Breast epithelium (tissue), 4 donors: ENCODE measurements at regions not wholly inside any gene's neighbourhood (a gene's known extent, or its start where the extent isn't known, plus 50 kb on each side); places are given as distances from the start of the nearest gene placed in this dataset.

Source experiments
- DNase-seq, 2 donors: peaks; one replicate each; pipeline ENCODE4 v3.0.0-alpha.2; 2019; ENCODE audit warnings: low spot score in 2 of 2
- H3K27ac ChIP-seq, 2 donors: fragments of 200-600 bp; sonication (generic) in 1 of 2; one replicate each; pipeline ENCODE4 v1.5.1; 2016 to 2019; ENCODE audit warnings: mild to moderate bottlenecking in 1 of 2
- H3K27me3 ChIP-seq, 2 donors: fragments of 200-600 bp; sonication (generic) in 1 of 2; one replicate each; pipeline versions ENCODE4 v1.5.1 to v1.6.0; 2017 to 2019; ENCODE audit warnings: control low read depth in 1 of 2, mild to moderate bottlenecking in 1 of 2
- H3K36me3 ChIP-seq: fragments of 200-600 bp; one replicate; pipeline ENCODE4 v1.5.1; 2019
- H3K4me1 ChIP-seq, 2 donors: fragments of 200-600 bp; sonication (generic); one replicate each; pipeline ENCODE4 v1.5.1; 2016 to 2019; ENCODE audit warnings: control low read depth in 1 of 2
- H3K4me3 ChIP-seq, 3 donors: fragments of 200-600 bp; sonication (generic); 1 replicate in 2 of 3; 2 replicates in 1 of 3; pipeline ENCODE4 v1.5.1; 2016 to 2019; ENCODE audit warnings: mild to moderate bottlenecking in 3 of 3, moderate library complexity in 2 of 3
- H3K9me3 ChIP-seq, 2 donors: fragments of 200-600 bp; sonication (generic) in 1 of 2; one replicate each; pipeline ENCODE4 v1.5.1; 2016 to 2019; ENCODE audit warnings: control low read depth in 1 of 2
- CTCF ChIP-seq, 3 donors: fragments of 450-650 bp; IDR thresholded peaks; one replicate each; pipeline ENCODE4 v1.5.1; 2016 to 2017; ENCODE audit warnings: antibody characterized with exemption in 3 of 3, mild to moderate bottlenecking in 3 of 3, moderate library complexity in 3 of 3
- POLR2A ChIP-seq: fragments of 450-650 bp; IDR thresholded peaks from one replicate; pipeline ENCODE4 v1.6.1; 2016; ENCODE audit warnings: antibody characterized with exemption, mild to moderate bottlenecking, moderate library complexity
- POLR2AphosphoS5 ChIP-seq, 3 donors: sonication (generic); formaldehyde crosslinking; IDR thresholded peaks; one replicate each; pipeline ENCODE4 v1.6.1; 2017; ENCODE audit warnings: antibody characterized with exemption in 3 of 3
- intact Hi-C: fragments of 100-400 bp; cut with DNase I; formaldehyde crosslinking; loops from one replicate; pipeline ENCODE4 v1.15.1; 2023; ENCODE audit warnings: low total_unique reads

GRCh38 chr5:4108690-4109089 is 513.1 kb downstream of the IRX1 start:
- intact Hi-C loops: no loop called here
- TF ChIP-seq CTCF (IDR thresholded peaks at IDR 0.05) (no peak), POLR2AphosphoS5 (IDR thresholded peaks at IDR 0.05) (no peak), POLR2A (no peak)
- H3K27me3 ChIP-seq: no peaks in the 10 kb centered on the region
- no peaks in the 10 kb centered on the region for H3K36me3 ChIP-seq
- no peak overlapping the region for H3K27ac ChIP-seq
- DNase-seq: no peak
- no peak overlapping the region for H3K4me3 ChIP-seq
- no peaks in the 10 kb centered on the region for H3K9me3 ChIP-seq
- H3K4me1 ChIP-seq: no peaks in the 10 kb centered on the region

GRCh38 chr5:4113426-4113825 is 517.8 kb downstream of the IRX1 start:
- Histone ChIP-seq H3K9me3 (no peaks in the 10 kb centered on the region), H3K36me3 (no peaks in the 10 kb centered on the region), H3K4me1 (no peaks in the 10 kb centered on the region), H3K27ac (no peak overlapping the region), H3K4me3 (no peak overlapping the region), H3K27me3 (no peaks in the 10 kb centered on the region)
- DNase-seq: no peak
- intact Hi-C loops: no loop called here
- TF ChIP-seq POLR2A: no peak

DNA sequence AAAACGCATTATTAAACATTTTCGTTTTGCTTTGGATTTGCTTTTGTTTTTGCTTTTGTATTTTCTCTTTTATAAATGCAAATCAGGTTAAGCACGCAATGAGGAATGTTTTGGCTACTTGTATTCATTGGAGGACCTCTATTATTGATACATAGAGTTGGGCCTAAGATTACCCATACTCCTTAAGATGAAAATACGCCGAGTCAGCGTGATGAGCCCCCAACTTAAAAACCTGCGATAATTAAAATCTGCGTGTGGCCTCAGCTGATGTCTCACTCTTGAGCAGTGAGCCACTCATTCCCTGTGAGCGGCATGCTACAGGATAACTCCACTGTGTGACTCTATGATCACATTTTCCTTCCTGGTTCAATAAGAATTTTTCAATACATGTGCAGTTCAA is 518.3 kb downstream of the IRX1 start:
- no peak for DNase-seq
- no peak for TF ChIP-seq CTCF (IDR thresholded peaks at IDR 0.05)
- TF ChIP-seq POLR2AphosphoS5 (IDR thresholded peaks at IDR 0.05): no peak
- TF ChIP-seq POLR2A: no peak
- intact Hi-C loops: no loop called here

GRCh38 chr5:4114452-4114851 is 518.8 kb downstream of the IRX1 start:
- H3K27ac ChIP-seq: no peak overlapping the region
- DNase-seq: no peak
- intact Hi-C loops: no loop called here
- no peak overlapping the region for H3K4me3 ChIP-seq
- H3K27me3 ChIP-seq: no peaks in the 10 kb centered on the region
- no peaks in the 10 kb centered on the region for H3K4me1 ChIP-seq
- H3K36me3 ChIP-seq: no peaks in the 10 kb centered on the region
- no peak for TF ChIP-seq POLR2A
- no peak for TF ChIP-seq POLR2AphosphoS5 (IDR thresholded peaks at IDR 0.05)
- no peak for TF ChIP-seq CTCF (IDR thresholded peaks at IDR 0.05)
- H3K9me3 ChIP-seq: no peaks in the 10 kb centered on the region

More for the DNA sequence above, 518.3 kb downstream of the IRX1 start:
- Histone ChIP-seq H3K9me3 (no peaks in the 10 kb centered on the region), H3K27ac (no peak overlapping the region), H3K36me3 (no peaks in the 10 kb centered on the region), H3K4me3 (no peak overlapping the region), H3K27me3 (no peaks in the 10 kb centered on the region), H3K4me1 (no peaks in the 10 kb centered on the region)

GRCh38 chr5:4116834-4117233 is 521.2 kb downstream of the IRX1 start:
- no peak overlapping the region for H3K27ac ChIP-seq
- H3K36me3 ChIP-seq: no peaks in the 10 kb centered on the region
- H3K9me3 ChIP-seq: no peaks in the 10 kb centered on the region
- DNase-seq: no peak
- no peak overlapping the region for H3K4me3 ChIP-seq
- no peaks in the 10 kb centered on the region for H3K27me3 ChIP-seq
- TF ChIP-seq CTCF (IDR thresholded peaks at IDR 0.05): no peak
- no peak for TF ChIP-seq POLR2AphosphoS5 (IDR thresholded peaks at IDR 0.05)
- no peak for TF ChIP-seq POLR2A
- intact Hi-C loops: no loop called here
- no peaks in the 10 kb centered on the region for H3K4me1 ChIP-seq
